SK-N-SH treated with all-trans-retinoic acid at 6 μM for 48 hours (cell line): ENCODE measurements at regions not wholly inside any gene's neighbourhood (a gene's known extent, or its start where the extent isn't known, plus 50 kb on each side); places are given as distances from the start of the nearest gene placed in this dataset.

ENCODE experiments used
- ATAC-seq: fragments of 200-7000 bp; cut with Tn5 transposase; 3 replicates; pipeline ENCODE4 v1.9.1; 2020; ENCODE audit warnings: mild to moderate bottlenecking, moderate library complexity
- BACH2 ChIP-seq: fragments of 250-450 bp; sonication (Bioruptor Pico); IDR thresholded peaks from 2 replicates; pipeline ENCODE4 v1.9.0; 2021; ENCODE audit warnings: mild to moderate bottlenecking, borderline replicate concordance
- CREB5 ChIP-seq: fragments of 250-450 bp; sonication (Bioruptor Pico); IDR thresholded peaks from 2 replicates; pipeline ENCODE4 v1.5.1; 2020; ENCODE audit warnings: low read depth, mild to moderate bottlenecking, moderate library complexity
- CSDC2 ChIP-seq: fragments of 250-450 bp; sonication (Bioruptor Pico); IDR thresholded peaks from 2 replicates; pipeline ENCODE4 v1.5.0; 2020; ENCODE audit warnings: mild to moderate bottlenecking, moderate library complexity
- CSRNP3 ChIP-seq: fragments of 250-450 bp; sonication (Bioruptor Pico); IDR thresholded peaks from 2 replicates; pipeline ENCODE4 v1.5.1; 2021; ENCODE audit warnings: mild to moderate bottlenecking, moderate library complexity
- ESRRG ChIP-seq: fragments of 250-450 bp; sonication (Bioruptor Pico); IDR thresholded peaks from 2 replicates; pipeline ENCODE4 v1.6.1; 2021; ENCODE audit warnings: mild to moderate bottlenecking
- ISL1 ChIP-seq: fragments of 250-450 bp; sonication (Bioruptor Pico); IDR thresholded peaks from 2 replicates; pipeline ENCODE4 v2.1.2; 2022; ENCODE audit warnings: mild to moderate bottlenecking, moderate library complexity
- OSR1 ChIP-seq: fragments of 250-450 bp; sonication (Bioruptor Pico); IDR thresholded peaks from 2 replicates; pipeline ENCODE4 v1.8.0; 2022; ENCODE audit warnings: moderate library complexity, mild to moderate bottlenecking, inconsistent platforms
- PATZ1 ChIP-seq: fragments of 250-450 bp; sonication (Bioruptor Pico); IDR thresholded peaks from 2 replicates; pipeline ENCODE4 v1.8.0; 2020; ENCODE audit warnings: mild to moderate bottlenecking, moderate library complexity, borderline replicate concordance
- POU6F1 ChIP-seq: fragments of 250-450 bp; sonication (Bioruptor Pico); IDR thresholded peaks from 2 replicates; pipeline ENCODE4 v1.8.0; 2021; ENCODE audit warnings: low read depth, mild to moderate bottlenecking, moderate library complexity, borderline replicate concordance
- PPARA ChIP-seq: fragments of 250-450 bp; sonication (Bioruptor Pico); IDR thresholded peaks from 2 replicates; pipeline ENCODE4 v1.5.0; 2020; ENCODE audit warnings: mild to moderate bottlenecking, borderline replicate concordance
- SNAI2 ChIP-seq: fragments of 250-450 bp; sonication (Bioruptor Pico); IDR thresholded peaks from 2 replicates; pipeline ENCODE4 v1.5.0; 2020; ENCODE audit warnings: mild to moderate bottlenecking, moderate library complexity
- TCF4 ChIP-seq: fragments of 250-450 bp; sonication (Bioruptor Pico); IDR thresholded peaks from 2 replicates; pipeline ENCODE4 v1.8.0; 2021; ENCODE audit warnings: mild to moderate bottlenecking, moderate library complexity, borderline replicate concordance
- TOX ChIP-seq: fragments of 250-450 bp; sonication (Bioruptor Pico); IDR thresholded peaks from 2 replicates; pipeline ENCODE4 v1.8.0; 2021; ENCODE audit warnings: mild to moderate bottlenecking, moderate library complexity, borderline replicate concordance
- TSHZ2 ChIP-seq: fragments of 250-450 bp; sonication (Bioruptor Pico); IDR thresholded peaks from 2 replicates; pipeline ENCODE4 v1.5.0; 2020; ENCODE audit warnings: mild to moderate bottlenecking, moderate library complexity
- ZC3H10 ChIP-seq: fragments of 250-450 bp; sonication (Bioruptor Pico); IDR thresholded peaks from 2 replicates; pipeline ENCODE4 v1.5.1; 2021; ENCODE audit warnings: mild to moderate bottlenecking, moderate library complexity
- ZFP3 ChIP-seq: fragments of 250-450 bp; sonication (Bioruptor Pico); IDR thresholded peaks from 2 replicates; pipeline ENCODE4 v1.5.0; 2020; ENCODE audit warnings: mild to moderate bottlenecking, moderate library complexity
- ZFP30 ChIP-seq: fragments of 450-650 bp; formaldehyde crosslinking; IDR thresholded peaks from 2 replicates; pipeline ENCODE4 v1.5.0; 2022; ENCODE audit warnings: mild to moderate bottlenecking, moderate library complexity
- ZNF565 ChIP-seq: fragments of 450-650 bp; formaldehyde crosslinking; conservative IDR thresholded peaks from 2 replicates; pipeline ENCODE4 v1.5.0; 2020; ENCODE audit warnings: low read depth, mild to moderate bottlenecking, moderate library complexity
- ZNF70 ChIP-seq: fragments of 450-650 bp; formaldehyde crosslinking; IDR thresholded peaks from 2 replicates; pipeline ENCODE4 v1.5.0; 2020; ENCODE audit warnings: mild to moderate bottlenecking, moderate library complexity
- ZNF8 ChIP-seq: fragments of 450-650 bp; formaldehyde crosslinking; IDR thresholded peaks from 2 replicates; pipeline ENCODE4 v1.5.0; 2020; ENCODE audit warnings: mild to moderate bottlenecking, moderate library complexity

- no peak for TF ChIP-seq CSDC2 (CRISPR knock-in tag)
- TF ChIP-seq SNAI2 (CRISPR knock-in tag): no peak
- no peak for TF ChIP-seq ZNF8 (CRISPR knock-in tag)
- TF ChIP-seq BACH2: no peak
- TF ChIP-seq TCF4: no peak
- no peak for TF ChIP-seq ESRRG (CRISPR knock-in tag)
- TF ChIP-seq OSR1 (CRISPR knock-in tag): no peak
- no peak for TF ChIP-seq ZFP3
- no peak for TF ChIP-seq TSHZ2 (CRISPR knock-in tag)
- TF ChIP-seq ZNF70: no peak
- no peak for TF ChIP-seq ZC3H10 (CRISPR knock-in tag)
- TF ChIP-seq TOX (CRISPR knock-in tag): no peak
- TF ChIP-seq ZFP30: no peak
- TF ChIP-seq CREB5: no peak
- no peak for ATAC-seq
Observed at GRCh38 chr16:22631264-22631663, 120.6 kb downstream of the NPIPB5 start.

- TF ChIP-seq ESRRG (CRISPR knock-in tag) (no peak), ZFP30 (no peak), CREB5 (no peak), CSDC2 (CRISPR knock-in tag) (no peak), ZFP3 (no peak), ZNF565 (CRISPR knock-in tag) (no peak)
- no peak for ATAC-seq
Observed at GRCh38 chr16:22632606-22633005, 121.9 kb downstream of the NPIPB5 start.

GRCh38 chr16:22633280-22633679 is 122.6 kb downstream of the NPIPB5 start:
- no peak for ATAC-seq
- TF ChIP-seq OSR1 (CRISPR knock-in tag) (no peak), ISL1 (CRISPR knock-in tag) (no peak), ZNF565 (CRISPR knock-in tag) (no peak), TCF4 (no peak), PPARA (CRISPR knock-in tag) (no peak), PATZ1 (CRISPR knock-in tag) (no peak), CREB5 (no peak), TOX (CRISPR knock-in tag) (no peak), ZFP3 (no peak), SNAI2 (CRISPR knock-in tag) (no peak), ZC3H10 (CRISPR knock-in tag) (no peak), CSRNP3 (CRISPR knock-in tag) (no peak), CSDC2 (CRISPR knock-in tag) (no peak), POU6F1 (CRISPR knock-in tag) (no peak), ESRRG (CRISPR knock-in tag) (no peak)
